SHP77 treated with DMSO at 0.1 percent for 48 hours (cell line): ENCODE measurements at regions not wholly inside any gene's neighbourhood (a gene's known extent, or its start where the extent isn't known, plus 50 kb on each side); places are given as distances from the start of the nearest gene placed in this dataset.

Experiments
- DNase-seq: peaks from one replicate; lab custom pipeline; 2025; lab: John Stamatoyannopoulos, UW

- DNase-seq = no peak
These were observed 968.5 kb upstream of the GJE1 start for GRCh38 chr6:141164042-141164743.

GRCh38 chr6:141163107-141163506 lies 969.6 kb upstream of the GJE1 start:
- DNase-seq = no peak

GRCh38 chr6:141158740-141159139 lies 974.0 kb upstream of the GJE1 start:
- no peak for DNase-seq

GRCh38 chr6:141153563-141153962 lies 979.2 kb upstream of the GJE1 start:
- no peak for DNase-seq

- DNase-seq = no peak
These were observed 979.8 kb upstream of the GJE1 start for GRCh38 chr6:141152951-141153350.

- DNase-seq = no peak
These were observed 980.9 kb upstream of the GJE1 start for GRCh38 chr6:141151710-141152417.

GRCh38 chr6:141141870-141142269 lies 990.9 kb upstream of the GJE1 start:
- DNase-seq = no peak

- no peak for DNase-seq
These were observed 991.8 kb upstream of the GJE1 start for GRCh38 chr6:141140905-141141304.

GRCh38 chr6:141139461-141139860 lies 993.3 kb upstream of the GJE1 start:
- DNase-seq = no peak

- no peak for DNase-seq
These were observed 998.0 kb upstream of the GJE1 start for GRCh38 chr6:141134723-141135122.

GRCh38 chr6:141133836-141134235 lies 998.9 kb upstream of the GJE1 start:
- DNase-seq = no peak

- DNase-seq = no peak
These were observed 999.4 kb upstream of the GJE1 start for GRCh38 chr6:141133346-141133745.

- no peak for DNase-seq
These were observed 1001.1 kb upstream of the GJE1 start for GRCh38 chr6:141131616-141132015.

- DNase-seq = no peak
These were observed 1009.2 kb upstream of the GJE1 start for GRCh38 chr6:141123497-141123896.

- DNase-seq = no peak
These were observed 1009.7 kb upstream of the GJE1 start for GRCh38 chr6:141123049-141123448.

GRCh38 chr6:141118991-141119390 lies 1013.7 kb upstream of the GJE1 start:
- no peak for DNase-seq

- no peak for DNase-seq
These were observed 1014.9 kb upstream of the GJE1 start for GRCh38 chr6:141117874-141118273.

GRCh38 chr6:141110481-141110880 lies 1022.2 kb upstream of the GJE1 start:
- DNase-seq = no peak

- no peak for DNase-seq
These were observed 1025.0 kb upstream of the GJE1 start for GRCh38 chr6:141107591-141108160.

GRCh38 chr6:141105481-141105880 lies 1027.2 kb upstream of the GJE1 start:
- no peak for DNase-seq

GRCh38 chr6:141103246-141103645 lies 1029.5 kb upstream of the GJE1 start:
- no peak for DNase-seq

GRCh38 chr6:141097471-141097870 lies 1035.3 kb upstream of the GJE1 start:
- DNase-seq = no peak

- DNase-seq = no peak
These were observed 1037.4 kb upstream of the GJE1 start for GRCh38 chr6:141095308-141095707.
